Right lung (tissue), 2 donors: ENCODE measurements at regions not wholly inside any gene's neighbourhood (a gene's known extent, or its start where the extent isn't known, plus 50 kb on each side); places are given as distances from the start of the nearest gene placed in this dataset.
A peak's percentile ranks its signal among the peaks of the same experiment; 100 is the strongest.

Experiments
- DNase-seq, 2 donors: peaks; one replicate each; pipeline ENCODE4 v3.0.0-alpha.2; 2013

- DNase-seq = no peak
Observed at GRCh38 chr4:121519236-121519838, 138.5 kb upstream of the QRFPR start.

- DNase-seq = peak in 1 of 2 donors; percentile 2
Observed at GRCh38 chr4:121517241-121517640, 136.4 kb upstream of the QRFPR start.

DNA sequence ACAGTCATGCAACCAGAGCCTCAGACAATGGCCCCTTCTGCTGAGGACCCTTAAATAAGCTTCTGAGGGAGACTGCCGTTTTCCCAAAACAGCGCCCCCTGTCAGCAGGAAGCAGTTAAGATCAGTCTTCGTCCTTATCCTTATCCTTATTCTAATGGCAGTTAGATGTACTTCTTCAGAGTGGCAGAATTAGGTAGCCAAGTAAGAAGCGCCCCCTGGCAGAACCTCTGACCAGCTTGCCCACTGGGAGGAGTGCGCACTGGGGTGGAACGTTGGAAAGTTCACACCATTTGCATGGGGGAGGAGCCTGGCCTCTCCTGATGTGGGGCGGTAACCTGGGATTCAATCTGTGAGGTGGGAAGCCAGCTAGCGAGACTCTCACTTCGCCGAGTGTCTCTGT lies 133.6 kb upstream of the QRFPR start:
- DNase-seq = no peak

DNA sequence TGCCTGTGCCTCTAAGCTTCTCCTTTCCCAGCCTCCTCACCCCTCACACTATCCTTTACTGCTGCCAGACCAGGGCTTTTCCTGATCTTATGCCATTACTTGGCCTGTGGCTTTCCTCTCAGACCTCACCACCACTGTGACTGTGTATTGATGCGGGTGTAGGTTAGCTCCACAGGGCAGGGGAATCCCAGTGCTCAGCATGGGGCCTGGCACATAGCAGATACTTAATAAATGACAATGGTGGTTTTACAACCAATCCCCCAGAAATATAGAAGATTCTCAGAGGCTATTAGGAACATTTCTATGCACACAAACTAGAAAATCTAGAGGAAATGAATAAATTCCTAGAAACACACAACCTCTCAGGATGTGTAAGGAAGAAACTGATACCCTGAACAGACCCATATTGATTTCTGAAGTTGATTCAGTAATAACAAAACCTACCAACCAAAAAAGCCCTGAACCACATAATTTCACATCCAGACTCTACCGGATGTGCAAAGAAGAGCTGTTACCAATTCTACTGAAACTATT lies 129.6 kb upstream of the QRFPR start:
- DNase-seq = no peak

DNA sequence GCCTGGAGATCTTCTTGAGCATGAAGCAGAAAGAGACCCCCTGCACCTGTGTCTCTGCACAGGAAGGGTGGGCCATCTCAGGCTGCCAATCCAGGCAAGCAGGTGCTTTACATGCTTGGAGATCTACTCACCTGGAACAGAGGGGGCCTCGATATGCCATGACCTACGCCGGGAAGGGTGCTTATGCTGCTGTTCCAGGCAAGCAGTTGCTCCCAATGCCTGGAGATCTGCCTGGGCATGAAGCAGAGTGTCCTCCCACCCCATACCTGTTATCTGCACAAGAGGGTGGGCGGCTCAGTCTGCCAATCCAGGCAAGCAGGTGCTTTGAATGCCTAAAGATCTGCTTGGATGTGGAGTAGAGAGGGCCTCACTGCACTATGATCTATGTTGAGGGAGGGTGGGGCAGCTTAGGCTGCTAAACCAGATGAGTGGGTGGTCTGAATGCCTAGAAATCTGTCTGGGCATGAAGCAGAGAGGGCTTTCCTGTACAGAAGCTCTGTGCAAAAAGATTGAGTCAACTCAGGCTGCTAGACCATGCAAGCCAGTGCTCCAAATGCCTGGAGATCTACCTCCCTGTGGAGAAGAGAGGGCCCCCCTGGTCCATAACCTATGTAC lies 104.5 kb upstream of the QRFPR start:
- no peak for DNase-seq

DNA sequence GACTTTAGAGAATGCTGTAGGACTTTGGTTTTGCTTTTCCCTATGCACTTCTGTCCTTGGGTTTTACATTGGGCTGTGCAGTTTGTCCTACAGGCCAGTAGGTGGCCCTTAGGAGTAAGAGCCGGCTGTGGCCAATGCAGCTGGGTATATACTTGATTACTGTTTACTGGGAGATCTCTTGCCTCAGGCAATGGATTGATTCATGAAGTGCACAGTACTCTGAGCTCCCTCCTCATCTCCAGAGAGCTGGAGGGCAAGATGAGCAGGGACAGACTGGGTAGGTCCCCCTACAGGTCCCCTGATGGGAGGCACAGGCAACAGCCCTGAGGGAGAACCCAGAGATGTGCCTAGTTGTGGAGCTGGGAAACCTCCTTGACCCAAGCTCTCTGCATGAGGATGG lies 103.8 kb upstream of the QRFPR start:
- no peak for DNase-seq

DNA sequence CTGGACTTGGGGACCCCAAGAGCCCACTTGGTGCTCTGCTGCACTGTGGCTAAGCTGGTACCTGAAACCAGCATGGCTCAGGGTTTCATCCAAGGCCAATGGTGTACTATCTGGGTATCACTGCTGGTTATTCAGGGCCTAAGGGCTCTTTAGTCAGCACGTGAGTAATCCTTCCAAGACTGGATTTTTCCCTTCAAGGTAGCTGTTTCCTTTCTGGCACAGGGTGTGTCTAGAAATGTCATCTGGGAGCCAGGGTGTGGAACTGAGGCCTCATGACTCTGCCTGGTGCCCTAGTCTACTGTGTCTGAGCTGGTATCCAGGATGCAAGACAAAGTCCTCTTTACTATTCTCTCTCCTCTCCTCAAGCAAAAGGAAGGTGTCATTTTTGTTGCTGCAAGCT lies 99.0 kb upstream of the QRFPR start:
- DNase-seq = no peak

DNA sequence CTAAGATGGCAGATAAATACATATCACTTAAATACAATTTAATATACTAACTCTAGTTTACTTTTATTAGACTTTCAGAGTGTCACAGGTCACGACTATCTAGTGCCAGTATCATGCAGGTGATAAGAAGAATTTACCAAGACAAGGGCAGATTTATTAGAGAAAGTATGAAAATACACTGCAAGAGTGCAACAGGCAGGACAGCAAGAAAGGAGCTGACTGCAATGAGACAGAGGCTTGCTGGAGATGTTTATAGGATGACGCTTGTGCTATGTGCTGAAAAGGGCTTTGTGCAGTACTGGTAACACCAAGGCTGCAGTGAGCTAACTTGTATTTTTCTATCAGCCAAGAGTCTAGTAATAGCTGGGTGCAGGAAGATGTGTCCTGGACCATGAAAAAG lies 96.7 kb upstream of the QRFPR start:
- DNase-seq = no peak

DNA sequence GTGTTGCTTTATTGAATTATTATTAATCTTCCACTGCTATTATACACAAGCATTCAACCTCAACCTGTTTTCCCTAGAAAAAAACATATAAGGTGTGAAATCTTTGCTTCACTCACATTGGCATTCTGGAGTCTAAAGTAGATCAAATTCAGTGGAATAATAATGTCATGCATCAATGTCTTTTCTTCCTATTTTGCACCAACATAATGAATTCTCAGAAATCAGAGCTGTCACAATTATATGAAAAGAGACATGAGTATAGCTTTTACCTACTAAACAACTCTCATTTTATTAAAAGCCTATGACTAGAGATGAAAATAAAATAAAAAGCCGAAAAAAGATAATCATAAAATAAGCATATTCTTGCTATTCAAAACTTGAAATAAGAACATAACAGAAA lies 96.3 kb upstream of the QRFPR start:
- no peak for DNase-seq

GRCh38 chr4:121472937-121473721 lies 92.3 kb upstream of the QRFPR start:
- no peak for DNase-seq

- no peak for DNase-seq
Observed at GRCh38 chr4:121464854-121465253, 84.0 kb upstream of the QRFPR start.

- peak; percentile 38 to 41 for DNase-seq
Observed at GRCh38 chr4:121462660-121463261, 81.9 kb upstream of the QRFPR start.

DNA sequence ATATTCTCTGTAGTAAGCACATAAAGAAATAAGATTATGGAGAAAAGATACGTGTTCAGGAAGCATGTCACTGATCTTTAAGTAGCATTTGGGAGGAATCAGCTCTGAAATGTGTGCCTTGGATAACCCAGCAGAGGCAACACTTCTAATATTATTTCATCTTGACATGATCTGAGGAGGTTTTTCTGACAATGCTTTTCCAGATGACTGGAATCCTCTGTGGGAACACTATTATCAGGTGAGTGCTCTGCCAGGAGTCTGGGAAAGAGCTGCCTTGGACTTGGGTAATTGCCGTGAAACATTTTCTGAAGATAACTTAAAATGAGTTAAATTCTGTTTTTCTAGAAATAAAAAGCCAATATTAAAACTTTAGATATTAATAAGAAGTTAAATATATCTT lies 78.2 kb upstream of the QRFPR start:
- DNase-seq = no peak

GRCh38 chr4:121457278-121457875 lies 76.6 kb upstream of the QRFPR start:
- no peak for DNase-seq

DNA sequence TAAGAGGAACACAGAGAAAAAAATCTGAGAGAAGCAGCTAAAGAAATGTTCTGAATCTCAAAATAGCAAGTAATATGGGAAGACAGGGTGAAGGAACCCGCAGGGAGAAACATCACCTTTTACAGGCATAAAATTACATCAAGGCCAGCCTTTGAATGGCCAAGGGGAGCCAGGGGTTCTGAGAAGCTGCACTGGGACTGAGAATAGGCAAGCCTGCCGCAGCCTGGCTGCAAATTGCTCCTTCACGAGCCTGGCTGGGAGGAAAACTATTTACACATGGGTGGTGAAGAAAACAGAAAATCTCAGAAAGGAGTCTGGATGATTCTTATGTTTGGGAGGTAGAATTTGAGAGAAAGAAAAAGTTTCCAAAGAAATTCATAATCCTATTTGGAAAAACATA lies 74.5 kb upstream of the QRFPR start:
- no peak for DNase-seq

DNA sequence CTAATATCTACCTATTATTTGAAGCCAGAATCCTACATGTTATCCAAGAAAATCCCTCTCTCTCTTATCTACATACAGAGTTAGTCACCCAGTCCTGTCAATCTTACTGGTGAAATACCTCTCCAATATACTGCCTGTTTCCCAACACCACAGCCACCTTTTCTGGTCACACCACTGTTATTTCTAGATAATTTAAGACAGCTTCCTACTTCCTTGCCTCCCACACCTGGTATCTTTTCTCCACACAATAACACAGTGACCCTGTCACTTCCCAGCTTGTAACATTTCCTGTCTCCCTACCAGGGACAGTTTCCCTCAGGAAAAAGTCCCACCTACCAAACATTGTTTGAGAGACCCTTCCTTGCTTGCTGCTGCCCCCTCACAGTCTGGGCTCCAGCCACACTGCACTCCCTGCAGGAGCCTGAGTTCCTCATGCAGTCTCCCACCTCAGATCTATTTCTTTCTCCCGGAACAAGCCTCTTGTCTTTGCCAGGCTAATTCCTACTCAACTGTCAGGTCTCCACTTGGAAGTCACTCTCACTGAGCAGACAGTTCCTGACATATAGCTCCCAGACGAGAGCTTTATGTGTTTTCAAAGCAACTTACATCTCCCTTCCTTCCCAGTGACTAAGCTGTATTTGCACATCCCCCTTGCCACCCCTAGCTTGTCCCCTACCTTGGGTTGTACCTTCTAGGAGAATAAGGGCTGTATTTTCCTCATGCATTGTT lies 73.6 kb upstream of the QRFPR start:
- DNase-seq = no peak

DNA sequence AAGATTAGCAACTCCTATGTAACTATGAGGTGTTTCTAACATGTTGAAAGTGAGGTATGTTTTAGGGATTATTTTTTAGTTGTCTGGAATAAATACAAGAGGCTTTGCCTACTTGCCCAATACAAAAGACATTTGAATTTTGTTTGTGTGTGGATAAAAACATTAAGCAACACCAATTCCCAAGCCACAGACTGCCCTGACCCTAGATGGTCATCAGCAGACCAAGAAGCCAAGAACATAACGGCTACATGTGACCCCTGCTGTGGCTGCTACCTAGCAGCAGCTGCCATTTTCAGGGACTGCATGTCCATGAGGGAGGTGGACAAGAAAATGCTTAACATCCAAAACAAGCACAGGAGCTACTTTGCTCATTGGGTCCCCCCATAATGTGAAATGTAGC lies 70.5 kb upstream of the QRFPR start:
- DNase-seq = no peak

- DNase-seq = no peak
Observed at GRCh38 chr4:121449416-121449815, 68.6 kb upstream of the QRFPR start.

DNA sequence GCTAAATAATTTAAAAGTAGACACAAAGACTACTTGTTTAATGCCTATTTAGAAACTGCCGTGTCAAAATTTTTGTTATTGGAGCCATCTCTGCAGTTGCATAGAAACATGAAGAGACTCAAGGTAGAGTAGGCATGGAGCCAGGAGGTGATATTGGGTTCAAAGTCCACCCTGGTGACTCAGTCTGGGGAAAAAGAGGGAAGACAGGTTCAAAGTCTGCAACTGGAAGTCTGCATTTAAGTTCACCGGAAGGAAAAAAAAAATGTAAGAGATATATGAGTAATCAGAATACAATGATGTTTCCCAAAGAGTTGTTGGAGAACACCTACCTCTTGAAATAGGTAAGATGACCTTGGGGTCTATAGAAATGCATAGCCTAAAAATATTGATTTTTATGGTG lies 67.4 kb upstream of the QRFPR start:
- DNase-seq = no peak

- DNase-seq = no peak
Observed at GRCh38 chr4:121439669-121440068, 58.9 kb upstream of the QRFPR start.
